ENCODE measurements at regions not wholly inside any gene's neighbourhood (a gene's known extent, or its start where the extent isn't known, plus 50 kb on each side); places are given as distances from the start of the nearest gene placed in this dataset.

GRCh38 chr5:89582768-89583339, 699.9 kb upstream of the MEF2C start:
- FAIRE-seq (no peak), DNase-seq (ENCODE audit: insufficient read length) (no peak)
- no peak for TF ChIP-seq TAF1 (IDR thresholded peaks at IDR 0.05; ENCODE audit: borderline replicate concordance, low read depth, low read length)
- TF ChIP-seq POLR2AphosphoS5 (IDR thresholded peaks at IDR 0.05; ENCODE audit: low read depth, low read length), result no peak
- TF ChIP-seq POLR2A (IDR thresholded peaks at IDR 0.05; ENCODE audit: low read depth, low read length), result no peak

GRCh38 chr5:89580976-89581375, 698.0 kb upstream of the MEF2C start:
- FAIRE-seq, result peak; percentile 33
- no peak for DNase-seq (ENCODE audit: insufficient read length)
- TF ChIP-seq POLR2A (IDR thresholded peaks at IDR 0.05; ENCODE audit: low read depth, low read length) (no peak), POLR2AphosphoS5 (IDR thresholded peaks at IDR 0.05; ENCODE audit: low read depth, low read length) (no peak), TAF1 (IDR thresholded peaks at IDR 0.05; ENCODE audit: borderline replicate concordance, low read depth, low read length) (no peak)

- TF ChIP-seq POLR2A (IDR thresholded peaks at IDR 0.05; ENCODE audit: low read depth, low read length) (no peak), TAF1 (IDR thresholded peaks at IDR 0.05; ENCODE audit: borderline replicate concordance, low read depth, low read length) (no peak), POLR2AphosphoS5 (IDR thresholded peaks at IDR 0.05; ENCODE audit: low read depth, low read length) (no peak)
- FAIRE-seq (no peak), DNase-seq (ENCODE audit: insufficient read length) (no peak)
These were observed 692.3 kb upstream of the MEF2C start for GRCh38 chr5:89575319-89575718.

- TF ChIP-seq POLR2A (IDR thresholded peaks at IDR 0.05; ENCODE audit: low read depth, low read length), result no peak
- TF ChIP-seq TAF1 (IDR thresholded peaks at IDR 0.05; ENCODE audit: borderline replicate concordance, low read depth, low read length), result no peak
- TF ChIP-seq POLR2AphosphoS5 (IDR thresholded peaks at IDR 0.05; ENCODE audit: low read depth, low read length), result no peak
- FAIRE-seq (no peak), DNase-seq (ENCODE audit: insufficient read length) (no peak)
These were observed 690.4 kb upstream of the MEF2C start for GRCh38 chr5:89573345-89573744.

GRCh38 chr5:89572696-89573095, 689.7 kb upstream of the MEF2C start:
- no peak for FAIRE-seq
- DNase-seq (ENCODE audit: insufficient read length), result no peak
- TF ChIP-seq POLR2A (IDR thresholded peaks at IDR 0.05; ENCODE audit: low read depth, low read length) (no peak), TAF1 (IDR thresholded peaks at IDR 0.05; ENCODE audit: borderline replicate concordance, low read depth, low read length) (no peak)

GRCh38 chr5:89570557-89570956, 687.6 kb upstream of the MEF2C start:
- DNase-seq (ENCODE audit: insufficient read length) (no peak), FAIRE-seq (no peak)
- TF ChIP-seq TAF1 (IDR thresholded peaks at IDR 0.05; ENCODE audit: borderline replicate concordance, low read depth, low read length), result no peak
- TF ChIP-seq POLR2AphosphoS5 (IDR thresholded peaks at IDR 0.05; ENCODE audit: low read depth, low read length), result no peak
- TF ChIP-seq POLR2A (IDR thresholded peaks at IDR 0.05; ENCODE audit: low read depth, low read length), result no peak

- DNase-seq (ENCODE audit: insufficient read length), result no peak
- TF ChIP-seq TAF1 (IDR thresholded peaks at IDR 0.05; ENCODE audit: borderline replicate concordance, low read depth, low read length) (no peak), POLR2AphosphoS5 (IDR thresholded peaks at IDR 0.05; ENCODE audit: low read depth, low read length) (no peak), POLR2A (IDR thresholded peaks at IDR 0.05; ENCODE audit: low read depth, low read length) (no peak)
- no peak for FAIRE-seq
These were observed 683.4 kb upstream of the MEF2C start for GRCh38 chr5:89566340-89566739.

- TF ChIP-seq TAF1 (IDR thresholded peaks at IDR 0.05; ENCODE audit: borderline replicate concordance, low read depth, low read length), result no peak
- no peak for TF ChIP-seq POLR2A (IDR thresholded peaks at IDR 0.05; ENCODE audit: low read depth, low read length)
- TF ChIP-seq POLR2AphosphoS5 (IDR thresholded peaks at IDR 0.05; ENCODE audit: low read depth, low read length), result no peak
- FAIRE-seq (no peak), DNase-seq (ENCODE audit: insufficient read length) (no peak)
These were observed 677.7 kb upstream of the MEF2C start for GRCh38 chr5:89560696-89561095.

- DNase-seq (ENCODE audit: insufficient read length) (no peak), FAIRE-seq (no peak)
- TF ChIP-seq POLR2A (IDR thresholded peaks at IDR 0.05; ENCODE audit: low read depth, low read length), result no peak
- TF ChIP-seq POLR2AphosphoS5 (IDR thresholded peaks at IDR 0.05; ENCODE audit: low read depth, low read length), result no peak
- no peak for TF ChIP-seq TAF1 (IDR thresholded peaks at IDR 0.05; ENCODE audit: borderline replicate concordance, low read depth, low read length)
These were observed 673.4 kb upstream of the MEF2C start for GRCh38 chr5:89556215-89556913.

- DNase-seq (ENCODE audit: insufficient read length) (no peak), FAIRE-seq (no peak)
- TF ChIP-seq POLR2AphosphoS5 (IDR thresholded peaks at IDR 0.05; ENCODE audit: low read depth, low read length), result no peak
- TF ChIP-seq POLR2A (IDR thresholded peaks at IDR 0.05; ENCODE audit: low read depth, low read length), result no peak
- TF ChIP-seq TAF1 (IDR thresholded peaks at IDR 0.05; ENCODE audit: borderline replicate concordance, low read depth, low read length), result no peak
These were observed 663.7 kb upstream of the MEF2C start for GRCh38 chr5:89546657-89547056.

GRCh38 chr5:89545626-89546025, 662.6 kb upstream of the MEF2C start:
- DNase-seq (ENCODE audit: insufficient read length) (no peak), FAIRE-seq (no peak)
- TF ChIP-seq POLR2A (IDR thresholded peaks at IDR 0.05; ENCODE audit: low read depth, low read length), result no peak
- no peak for TF ChIP-seq POLR2AphosphoS5 (IDR thresholded peaks at IDR 0.05; ENCODE audit: low read depth, low read length)
- no peak for TF ChIP-seq TAF1 (IDR thresholded peaks at IDR 0.05; ENCODE audit: borderline replicate concordance, low read depth, low read length)

GRCh38 chr5:89545076-89545475, 662.1 kb upstream of the MEF2C start:
- DNase-seq (ENCODE audit: insufficient read length) (no peak), FAIRE-seq (no peak)
- no peak for TF ChIP-seq POLR2AphosphoS5 (IDR thresholded peaks at IDR 0.05; ENCODE audit: low read depth, low read length)
- no peak for TF ChIP-seq POLR2A (IDR thresholded peaks at IDR 0.05; ENCODE audit: low read depth, low read length)
- TF ChIP-seq TAF1 (IDR thresholded peaks at IDR 0.05; ENCODE audit: borderline replicate concordance, low read depth, low read length), result no peak

Data from GM12892 (cell line).